ENCODE measurements at regions not wholly inside any gene's neighbourhood (a gene's known extent, or its start where the extent isn't known, plus 50 kb on each side); places are given as distances from the start of the nearest gene placed in this dataset.

GRCh38 chr18:45174629-45175136 lies 440.6 kb upstream of the SLC14A2 start:
- no peak for TF ChIP-seq CTCF (IDR thresholded peaks at IDR 0.05 in 4 of 5, conservative IDR thresholded peaks at IDR 0.05 in 1 of 5)
- TF ChIP-seq POLR2A (IDR thresholded peaks at IDR 0.05) = no peak
